SK-N-MC (cell line): ENCODE measurements at regions not wholly inside any gene's neighbourhood (a gene's known extent, or its start where the extent isn't known, plus 50 kb on each side); places are given as distances from the start of the nearest gene placed in this dataset.

Source experiments
- DNase-seq: peaks from one replicate; pipeline ENCODE4 v3.0.0-alpha.2; 2011; ENCODE audit warnings: low read depth, low spot score
- H3K27ac ChIP-seq: fragments of 200-600 bp; sonication (generic); 2 replicates; pipeline ENCODE4 v1.5.1; 2016; ENCODE audit warnings: mixed run types
- H3K36me3 ChIP-seq: fragments of 200-600 bp; sonication (generic); 2 replicates; pipeline ENCODE4 v1.6.1; 2017; ENCODE audit warnings: antibody characterized with exemption, low read length, mixed read lengths; ENCODE audit not compliant: insufficient read depth
- H3K4me3 ChIP-seq: fragments of 200-600 bp; sonication (generic); 2 replicates; pipeline ENCODE4 v1.5.1; 2016
- H3K9ac ChIP-seq: fragments of 200-600 bp; sonication (generic); 2 replicates; pipeline ENCODE4 v1.8.0; 2017; ENCODE audit warnings: mixed run types, mixed read lengths; ENCODE audit not compliant: insufficient read length
- H3K9me3 ChIP-seq: fragments of 200-600 bp; sonication (generic); 2 replicates; pipeline ENCODE4 v1.6.1; 2017; ENCODE audit warnings: low read depth, mild to moderate bottlenecking, antibody characterized with exemption, low read length, moderate library complexity, mixed read lengths
- EZH2 ChIP-seq: fragments of 200-600 bp; sonication (generic); IDR thresholded peaks from one replicate; pipeline ENCODE4 v1.6.1; 2017; ENCODE audit warnings: antibody characterized with exemption
- FOXP2 ChIP-seq: optimal IDR thresholded peaks from 2 replicates; pipeline ENCODE3; 2011; ENCODE audit warnings: mild to moderate bottlenecking, moderate library complexity; ENCODE audit not compliant: insufficient read depth; ENCODE audit errors: extremely low read length, control extremely low read depth
- POLR2AphosphoS5 ChIP-seq: IDR thresholded peaks from 2 replicates; pipeline ENCODE4 v1.6.1; 2012; ENCODE audit warnings: mild to moderate bottlenecking, low read depth, low read length, borderline replicate concordance

- H3K36me3 ChIP-seq = no peaks in the 10 kb centered on the region
- TF ChIP-seq EZH2 (no peak), POLR2AphosphoS5 (no peak), FOXP2 (no peak)
- H3K9me3 ChIP-seq = no peaks in the 10 kb centered on the region
- H3K4me3 ChIP-seq = no peak overlapping the region
- no peak for DNase-seq
- H3K27ac ChIP-seq = no peak overlapping the region
- H3K9ac ChIP-seq = no peak overlapping the region
Measured at GRCh38 chr12:65662590-65662989, 161.7 kb upstream of the HMGA2 start.

GRCh38 chr12:65663097-65663496 is 161.2 kb upstream of the HMGA2 start:
- no peak overlapping the region for H3K27ac ChIP-seq
- H3K4me3 ChIP-seq = no peak overlapping the region
- no peak overlapping the region for H3K9ac ChIP-seq
- no peak for DNase-seq
- TF ChIP-seq FOXP2 = no peak
- no peaks in the 10 kb centered on the region for H3K9me3 ChIP-seq
- no peaks in the 10 kb centered on the region for H3K36me3 ChIP-seq

- TF ChIP-seq EZH2 (no peak), FOXP2 (no peak), POLR2AphosphoS5 (no peak)
- DNase-seq = no peak
- H3K36me3 ChIP-seq = no peaks in the 10 kb centered on the region
- no peak overlapping the region for H3K9ac ChIP-seq
- no peak overlapping the region for H3K4me3 ChIP-seq
- H3K27ac ChIP-seq = no peak overlapping the region
- H3K9me3 ChIP-seq = no peaks in the 10 kb centered on the region
Measured at GRCh38 chr12:65663648-65664047, 160.6 kb upstream of the HMGA2 start.

- no peak overlapping the region for H3K27ac ChIP-seq
- H3K9ac ChIP-seq = no peak overlapping the region
- H3K9me3 ChIP-seq = no peaks in the 10 kb centered on the region
- no peaks in the 10 kb centered on the region for H3K36me3 ChIP-seq
- no peak overlapping the region for H3K4me3 ChIP-seq
- TF ChIP-seq FOXP2 (no peak), POLR2AphosphoS5 (no peak), EZH2 (no peak)
- DNase-seq = no peak
Measured at GRCh38 chr12:65664715-65665250, 159.5 kb upstream of the HMGA2 start.

- Histone ChIP-seq H3K9ac (no peak overlapping the region), H3K27ac (no peak overlapping the region), H3K9me3 (no peaks in the 10 kb centered on the region), H3K4me3 (no peak overlapping the region), H3K36me3 (no peaks in the 10 kb centered on the region)
- TF ChIP-seq EZH2 (no peak), FOXP2 (no peak), POLR2AphosphoS5 (no peak)
- no peak for DNase-seq
Measured at GRCh38 chr12:65665817-65666216, 158.5 kb upstream of the HMGA2 start.

GRCh38 chr12:65666876-65667275 is 157.4 kb upstream of the HMGA2 start:
- no peaks in the 10 kb centered on the region for H3K9me3 ChIP-seq
- TF ChIP-seq EZH2 (no peak), POLR2AphosphoS5 (no peak), FOXP2 (no peak)
- no peak overlapping the region for H3K4me3 ChIP-seq
- no peak overlapping the region for H3K9ac ChIP-seq
- no peak overlapping the region for H3K27ac ChIP-seq
- H3K36me3 ChIP-seq = no peaks in the 10 kb centered on the region
- DNase-seq = no peak

GRCh38 chr12:65667932-65668331 is 156.4 kb upstream of the HMGA2 start:
- Histone ChIP-seq H3K27ac (no peak overlapping the region), H3K9me3 (no peaks in the 10 kb centered on the region), H3K4me3 (no peak overlapping the region), H3K9ac (no peak overlapping the region), H3K36me3 (no peaks in the 10 kb centered on the region)
- DNase-seq = no peak
- TF ChIP-seq FOXP2 (no peak), POLR2AphosphoS5 (no peak), EZH2 (no peak)

GRCh38 chr12:65668981-65669695 is 155.1 kb upstream of the HMGA2 start:
- TF ChIP-seq FOXP2 (no peak), EZH2 (no peak), POLR2AphosphoS5 (no peak)
- Histone ChIP-seq H3K36me3 (no peaks in the 10 kb centered on the region), H3K4me3 (no peak overlapping the region), H3K9ac (no peak overlapping the region), H3K9me3 (no peaks in the 10 kb centered on the region), H3K27ac (no peak overlapping the region)
- no peak for DNase-seq

- Histone ChIP-seq H3K9ac (no peak overlapping the region), H3K27ac (no peak overlapping the region)
- no peak for DNase-seq
Measured at GRCh38 chr12:65670775-65671174, 153.5 kb upstream of the HMGA2 start.

More at GRCh38 chr12:65670775-65671174, 153.5 kb upstream of the HMGA2 start:
- TF ChIP-seq FOXP2 = no peak
- no peak for TF ChIP-seq POLR2AphosphoS5
- no peak for TF ChIP-seq EZH2
- Histone ChIP-seq H3K4me3 (no peak overlapping the region), H3K9me3 (no peaks in the 10 kb centered on the region), H3K36me3 (no peaks in the 10 kb centered on the region)
